Colonic mucosa (tissue), 4 donors: ENCODE measurements at regions not wholly inside any gene's neighbourhood (a gene's known extent, or its start where the extent isn't known, plus 50 kb on each side); places are given as distances from the start of the nearest gene placed in this dataset.
"Not testable (repeated sequence)": the region's sequence is repeated elsewhere in the genome, so short reads cannot be mapped to it uniquely, and the experiment has no call there.

ENCODE experiments used
- DNase-seq: peaks from one replicate; pipeline ENCODE4 v3.0.0-alpha.2; 2020
- H3K27ac ChIP-seq: fragments of 200-600 bp; one replicate; pipeline ENCODE4 v1.8.0; 2021
- H3K27me3 ChIP-seq: fragments of 200-600 bp; one replicate; pipeline ENCODE4 v1.8.0; 2021
- H3K36me3 ChIP-seq: fragments of 200-600 bp; one replicate; pipeline ENCODE4 v1.8.0; 2021
- H3K4me1 ChIP-seq: fragments of 200-600 bp; one replicate; pipeline ENCODE4 v1.8.0; 2021; ENCODE audit warnings: mild to moderate bottlenecking
- H3K4me3 ChIP-seq: fragments of 200-600 bp; one replicate; pipeline ENCODE4 v1.8.0; 2021
- H3K9ac ChIP-seq, 2 donors: one replicate each; pipeline ENCODE4 v1.7.0; 2013; ENCODE audit warnings: control low read depth in 2 of 2, low read depth in 2 of 2, low read length in 2 of 2
- H3K9me3 ChIP-seq: fragments of 200-600 bp; one replicate; pipeline ENCODE4 v1.8.0; 2021
- CTCF ChIP-seq: fragments of 200-600 bp; IDR thresholded peaks from one replicate; pipeline ENCODE4 v1.8.0; 2022; ENCODE audit warnings: antibody characterized with exemption, mild to moderate bottlenecking
- intact Hi-C: fragments of 100-400 bp; cut with DNase I; formaldehyde crosslinking; loops from one replicate; pipeline ENCODE4 v1.14.1; 2022
- donor health status: healthy.
- donor health status: DM: no; HTN: no; CAD: no.
- donor health status: DM: no; HTN: no; CAD: no.

GRCh38 chr7:51929818-51930217 lies 613.2 kb upstream of the COBL start:
- Histone ChIP-seq H3K9me3 (no peaks in the 10 kb centered on the region), H3K9ac (no peak overlapping the region), H3K36me3 (no peaks in the 10 kb centered on the region), H3K4me1 (no peaks in the 10 kb centered on the region), H3K27me3 (no peaks in the 10 kb centered on the region), H3K27ac (no peak overlapping the region), H3K4me3 (no peak overlapping the region)
- TF ChIP-seq CTCF, result no peak
- no peak for DNase-seq
- intact Hi-C loops, result no loop called here

GRCh38 chr7:51927738-51928137 lies 611.1 kb upstream of the COBL start:
- intact Hi-C loops, result no loop called here
- no peaks in the 10 kb centered on the region for H3K4me1 ChIP-seq
- no peak overlapping the region for H3K4me3 ChIP-seq

GRCh38 chr7:51918581-51918980 lies 602.0 kb upstream of the COBL start:
- Histone ChIP-seq H3K36me3 (no peaks in the 10 kb centered on the region), H3K9ac (no peak overlapping the region), H3K27me3 (no peaks in the 10 kb centered on the region), H3K9me3 (no peaks in the 10 kb centered on the region), H3K4me3 (no peak overlapping the region), H3K4me1 (no peaks in the 10 kb centered on the region), H3K27ac (no peak overlapping the region)
- intact Hi-C loops, result no loop called here
- TF ChIP-seq CTCF, result no peak
- no peak for DNase-seq

More at GRCh38 chr7:51927738-51928137, 611.1 kb upstream of the COBL start:
- H3K36me3 ChIP-seq, result no peaks in the 10 kb centered on the region
- TF ChIP-seq CTCF, result no peak
- no peak for DNase-seq
- no peak overlapping the region for H3K9ac ChIP-seq
- H3K27me3 ChIP-seq, result no peaks in the 10 kb centered on the region
- H3K9me3 ChIP-seq, result no peaks in the 10 kb centered on the region
- no peak overlapping the region for H3K27ac ChIP-seq

GRCh38 chr7:51901489-51901840 lies 584.9 kb upstream of the COBL start:
- intact Hi-C loops, result no loop called here
- Histone ChIP-seq H3K9me3 (no peaks in the 10 kb centered on the region), H3K4me1 (no peaks in the 10 kb centered on the region), H3K36me3 (no peaks in the 10 kb centered on the region), H3K9ac (no peak overlapping the region), H3K4me3 (no peak overlapping the region), H3K27me3 (no peaks in the 10 kb centered on the region), H3K27ac (no peak overlapping the region)
- TF ChIP-seq CTCF, result no peak
- DNase-seq, result no peak

- intact Hi-C loops, H3K36me3 ChIP-seq, H3K27ac ChIP-seq, H3K4me3 ChIP-seq, H3K4me1 ChIP-seq, H3K27me3 ChIP-seq, DNase-seq, H3K9me3 ChIP-seq, H3K9ac ChIP-seq: not testable (repeated sequence)
Measured at GRCh38 chr7:51900755-51901488, 584.3 kb upstream of the COBL start.

- Histone ChIP-seq H3K4me1 (no peaks in the 10 kb centered on the region), H3K9ac (no peak overlapping the region), H3K4me3 (no peak overlapping the region), H3K36me3 (no peaks in the 10 kb centered on the region), H3K27me3 (no peaks in the 10 kb centered on the region), H3K27ac (no peak overlapping the region), H3K9me3 (no peaks in the 10 kb centered on the region)
- TF ChIP-seq CTCF, result no peak
- DNase-seq, result no peak
- intact Hi-C loops, result no loop called here
Measured at GRCh38 chr7:51899611-51900010, 583.0 kb upstream of the COBL start.
